ENCODE measurements at regions not wholly inside any gene's neighbourhood (a gene's known extent, or its start where the extent isn't known, plus 50 kb on each side); places are given as distances from the start of the nearest gene placed in this dataset.

GRCh38 chr14:100674897-100675619 is 51.6 kb upstream of the DLK1 start:
- no peak for DNase-seq (ENCODE audit: low spot score)

GRCh38 chr14:100675699-100676684 is 50.7 kb upstream of the DLK1 start:
- no peak for DNase-seq (ENCODE audit: low spot score)
